22Rv1 (cell line): ENCODE measurements at regions not wholly inside any gene's neighbourhood (a gene's known extent, or its start where the extent isn't known, plus 50 kb on each side); places are given as distances from the start of the nearest gene placed in this dataset.
A peak's percentile ranks its signal among the peaks of the same experiment; 100 is the strongest.

Source experiments
- H3K27ac ChIP-seq: fragments of 450-650 bp; 2 replicates; pipeline ENCODE4 v1.5.1; 2017
- ZFX ChIP-seq: fragments of 450-650 bp; IDR thresholded peaks from 2 replicates; pipeline ENCODE4 v1.6.1; 2017; ENCODE audit warnings: antibody characterized with exemption, borderline replicate concordance
- TF ChIP-seq, protein P1 (sequence below): fragments of 450-650 bp; IDR thresholded peaks from 2 replicates; pipeline ENCODE4 v1.5.1; 2017; ENCODE audit warnings: mild to moderate bottlenecking

- TF ChIP-seq, protein P1, sequence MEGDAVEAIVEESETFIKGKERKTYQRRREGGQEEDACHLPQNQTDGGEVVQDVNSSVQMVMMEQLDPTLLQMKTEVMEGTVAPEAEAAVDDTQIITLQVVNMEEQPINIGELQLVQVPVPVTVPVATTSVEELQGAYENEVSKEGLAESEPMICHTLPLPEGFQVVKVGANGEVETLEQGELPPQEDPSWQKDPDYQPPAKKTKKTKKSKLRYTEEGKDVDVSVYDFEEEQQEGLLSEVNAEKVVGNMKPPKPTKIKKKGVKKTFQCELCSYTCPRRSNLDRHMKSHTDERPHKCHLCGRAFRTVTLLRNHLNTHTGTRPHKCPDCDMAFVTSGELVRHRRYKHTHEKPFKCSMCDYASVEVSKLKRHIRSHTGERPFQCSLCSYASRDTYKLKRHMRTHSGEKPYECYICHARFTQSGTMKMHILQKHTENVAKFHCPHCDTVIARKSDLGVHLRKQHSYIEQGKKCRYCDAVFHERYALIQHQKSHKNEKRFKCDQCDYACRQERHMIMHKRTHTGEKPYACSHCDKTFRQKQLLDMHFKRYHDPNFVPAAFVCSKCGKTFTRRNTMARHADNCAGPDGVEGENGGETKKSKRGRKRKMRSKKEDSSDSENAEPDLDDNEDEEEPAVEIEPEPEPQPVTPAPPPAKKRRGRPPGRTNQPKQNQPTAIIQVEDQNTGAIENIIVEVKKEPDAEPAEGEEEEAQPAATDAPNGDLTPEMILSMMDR: no peak
- TF ChIP-seq ZFX: no peak
- H3K27ac ChIP-seq: no peak overlapping the region
Measured at GRCh38 chr14:22010545-22011252, 337.1 kb upstream of the OR4E1 start.

DNA sequence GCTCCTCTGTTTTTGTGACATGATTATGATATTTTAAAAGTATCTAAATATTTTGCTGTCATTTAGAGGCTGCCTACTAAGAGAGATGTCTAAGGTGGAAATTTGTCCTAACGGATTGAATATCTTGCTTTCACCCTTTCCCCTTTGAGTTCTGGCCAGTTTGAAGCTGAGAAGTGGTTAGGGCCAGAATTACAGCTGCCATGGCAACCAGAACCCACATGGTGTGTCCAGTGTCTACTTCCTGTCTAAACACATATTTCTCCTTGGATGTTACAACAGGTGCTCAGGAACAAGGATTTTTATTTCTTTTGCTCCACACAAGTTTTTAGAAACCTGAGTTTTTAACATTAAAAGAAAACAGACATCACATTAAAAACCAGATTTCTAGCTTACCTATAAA lies 335.1 kb upstream of the OR4E1 start:
- no peak overlapping the region for H3K27ac ChIP-seq
- TF ChIP-seq ZFX: no peak
- TF ChIP-seq, protein P1: no peak

GRCh38 chr14:22007784-22008412 lies 334.3 kb upstream of the OR4E1 start:
- no peak for TF ChIP-seq ZFX
- TF ChIP-seq, protein P1: no peak
- no peak overlapping the region for H3K27ac ChIP-seq

DNA sequence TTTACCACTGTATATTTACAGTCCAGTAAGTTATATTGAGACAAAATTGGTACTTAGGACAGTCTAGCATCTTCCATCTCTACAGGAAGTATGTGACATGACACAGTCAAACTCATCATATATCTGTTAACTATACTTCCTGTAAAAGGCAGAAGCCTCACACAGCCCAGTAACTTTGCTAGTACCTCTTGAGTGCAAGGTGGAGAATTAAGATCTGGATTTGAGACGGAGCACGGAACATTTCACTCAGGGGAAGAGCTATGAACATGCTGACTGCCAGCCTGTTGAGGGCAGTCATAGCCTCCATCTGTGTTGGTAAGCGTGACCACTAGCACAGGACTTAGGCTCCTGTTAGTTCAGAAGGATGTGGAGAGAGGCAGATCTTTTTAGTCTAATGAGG lies 333.7 kb upstream of the OR4E1 start:
- TF ChIP-seq, protein P1: no peak
- no peak for TF ChIP-seq ZFX
- no peak overlapping the region for H3K27ac ChIP-seq

DNA sequence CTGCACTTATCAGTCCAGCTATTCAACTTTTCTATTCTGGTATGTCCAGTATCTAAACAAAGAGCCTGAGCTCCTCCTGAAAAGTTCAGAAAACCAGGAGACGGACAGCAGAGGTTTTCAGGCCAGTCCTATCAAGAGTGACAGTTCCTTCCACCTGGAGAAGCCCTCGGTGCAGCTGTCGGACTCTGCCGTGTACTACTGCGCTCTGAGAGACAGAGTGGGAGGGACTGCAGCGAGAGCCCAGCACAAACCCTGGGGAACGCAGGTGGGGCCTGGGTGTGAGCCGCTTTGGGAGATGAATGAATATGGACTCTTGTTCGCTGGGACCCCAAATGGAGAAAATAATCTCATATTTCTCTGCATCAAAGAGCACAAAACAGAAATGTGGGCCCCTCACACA lies 329.8 kb upstream of the OR4E1 start:
- H3K27ac ChIP-seq: no peak overlapping the region
- TF ChIP-seq ZFX: no peak
- TF ChIP-seq, protein P1: no peak

DNA sequence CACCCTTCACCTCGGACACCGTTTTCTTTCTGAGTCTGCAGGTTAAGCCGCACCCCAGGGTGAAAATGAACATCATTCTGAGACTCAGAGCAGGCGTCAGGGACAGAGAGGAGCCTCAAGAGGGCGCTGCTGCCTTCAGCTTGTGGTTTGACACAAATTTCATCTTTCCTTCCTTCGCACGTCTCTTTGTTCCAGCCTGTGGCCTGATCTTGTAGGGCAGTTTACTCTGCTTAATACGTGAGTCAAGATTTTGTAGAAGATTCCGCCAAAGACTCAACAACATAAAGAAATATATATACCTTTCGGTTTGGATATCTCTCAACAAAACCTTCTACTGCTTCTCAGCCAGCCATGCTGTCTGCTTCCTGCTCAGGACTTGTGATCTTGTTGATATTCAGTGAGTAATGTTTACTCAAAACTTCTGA lies 329.3 kb upstream of the OR4E1 start:
- H3K27ac ChIP-seq: no peak overlapping the region
- TF ChIP-seq, protein P1: peak; percentile 79
- TF ChIP-seq ZFX: no peak

GRCh38 chr14:21999402-21999801 lies 325.8 kb upstream of the OR4E1 start:
- TF ChIP-seq ZFX: no peak
- TF ChIP-seq, protein P1: no peak

More at GRCh38 chr14:21999402-21999801, 325.8 kb upstream of the OR4E1 start:
- H3K27ac ChIP-seq: no peak overlapping the region
